ENCODE measurements at regions not wholly inside any gene's neighbourhood (a gene's known extent, or its start where the extent isn't known, plus 50 kb on each side); places are given as distances from the start of the nearest gene placed in this dataset.

GRCh38 chr10:131689954-131690757 is 210.7 kb upstream of the PPP2R2D start:
- TF ChIP-seq, protein P1, sequence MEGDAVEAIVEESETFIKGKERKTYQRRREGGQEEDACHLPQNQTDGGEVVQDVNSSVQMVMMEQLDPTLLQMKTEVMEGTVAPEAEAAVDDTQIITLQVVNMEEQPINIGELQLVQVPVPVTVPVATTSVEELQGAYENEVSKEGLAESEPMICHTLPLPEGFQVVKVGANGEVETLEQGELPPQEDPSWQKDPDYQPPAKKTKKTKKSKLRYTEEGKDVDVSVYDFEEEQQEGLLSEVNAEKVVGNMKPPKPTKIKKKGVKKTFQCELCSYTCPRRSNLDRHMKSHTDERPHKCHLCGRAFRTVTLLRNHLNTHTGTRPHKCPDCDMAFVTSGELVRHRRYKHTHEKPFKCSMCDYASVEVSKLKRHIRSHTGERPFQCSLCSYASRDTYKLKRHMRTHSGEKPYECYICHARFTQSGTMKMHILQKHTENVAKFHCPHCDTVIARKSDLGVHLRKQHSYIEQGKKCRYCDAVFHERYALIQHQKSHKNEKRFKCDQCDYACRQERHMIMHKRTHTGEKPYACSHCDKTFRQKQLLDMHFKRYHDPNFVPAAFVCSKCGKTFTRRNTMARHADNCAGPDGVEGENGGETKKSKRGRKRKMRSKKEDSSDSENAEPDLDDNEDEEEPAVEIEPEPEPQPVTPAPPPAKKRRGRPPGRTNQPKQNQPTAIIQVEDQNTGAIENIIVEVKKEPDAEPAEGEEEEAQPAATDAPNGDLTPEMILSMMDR (IDR thresholded peaks at IDR 0.05) = no peak
- TF ChIP-seq POLR2A (IDR thresholded peaks at IDR 0.05) = no peak
- no peak for TF ChIP-seq EP300 (IDR thresholded peaks at IDR 0.05)
